Non-pigmented ciliary epithelial cell (primary cell): ENCODE measurements at regions not wholly inside any gene's neighbourhood (a gene's known extent, or its start where the extent isn't known, plus 50 kb on each side); places are given as distances from the start of the nearest gene placed in this dataset.

Experiments
- DNase-seq: peaks from one replicate; pipeline ENCODE4 v3.0.0-alpha.2; 2010; ENCODE audit warnings: low read depth

GRCh38 chr2:217525076-217525475 lies 477.7 kb downstream of the TNS1 start:
- DNase-seq = no peak

DNA sequence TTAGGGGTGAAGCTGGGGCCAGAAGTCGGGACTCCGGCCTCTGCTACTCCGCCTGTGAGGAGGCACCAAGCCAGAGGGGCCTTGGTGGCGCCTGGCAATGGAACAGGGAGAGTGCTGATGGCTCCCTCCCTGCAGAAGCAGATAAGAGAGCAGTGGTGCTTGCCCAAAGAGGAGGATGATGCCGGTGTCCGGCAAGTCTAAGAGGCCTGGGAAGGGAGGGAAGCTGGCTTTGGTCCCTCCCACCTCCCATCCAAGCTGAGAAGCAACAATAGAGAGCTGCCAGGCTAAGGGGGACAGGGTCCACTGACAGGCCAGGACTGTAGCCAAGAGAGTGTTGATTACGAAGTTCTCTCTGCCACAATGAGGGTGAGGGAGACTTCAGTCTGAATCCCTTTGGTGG lies 479.5 kb downstream of the TNS1 start:
- DNase-seq = no peak

DNA sequence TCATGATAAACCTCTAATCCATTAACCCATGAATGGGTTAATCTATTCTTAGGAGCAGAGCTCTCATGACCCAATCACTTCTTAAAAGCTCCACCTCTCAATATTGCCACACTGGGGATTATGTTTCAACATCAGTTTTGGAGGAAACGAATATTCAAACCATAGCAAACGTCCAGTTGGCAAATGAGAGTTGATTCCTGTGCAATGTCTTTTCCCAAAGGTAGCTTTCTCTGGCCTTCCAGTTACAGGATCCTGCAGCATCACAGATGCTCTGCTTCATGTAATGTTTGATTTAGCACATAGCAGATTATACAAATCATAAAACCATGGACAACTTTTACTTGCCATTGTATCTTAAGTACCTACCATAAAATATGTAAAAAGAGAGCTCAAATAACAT lies 481.0 kb downstream of the TNS1 start:
- no peak for DNase-seq

DNA sequence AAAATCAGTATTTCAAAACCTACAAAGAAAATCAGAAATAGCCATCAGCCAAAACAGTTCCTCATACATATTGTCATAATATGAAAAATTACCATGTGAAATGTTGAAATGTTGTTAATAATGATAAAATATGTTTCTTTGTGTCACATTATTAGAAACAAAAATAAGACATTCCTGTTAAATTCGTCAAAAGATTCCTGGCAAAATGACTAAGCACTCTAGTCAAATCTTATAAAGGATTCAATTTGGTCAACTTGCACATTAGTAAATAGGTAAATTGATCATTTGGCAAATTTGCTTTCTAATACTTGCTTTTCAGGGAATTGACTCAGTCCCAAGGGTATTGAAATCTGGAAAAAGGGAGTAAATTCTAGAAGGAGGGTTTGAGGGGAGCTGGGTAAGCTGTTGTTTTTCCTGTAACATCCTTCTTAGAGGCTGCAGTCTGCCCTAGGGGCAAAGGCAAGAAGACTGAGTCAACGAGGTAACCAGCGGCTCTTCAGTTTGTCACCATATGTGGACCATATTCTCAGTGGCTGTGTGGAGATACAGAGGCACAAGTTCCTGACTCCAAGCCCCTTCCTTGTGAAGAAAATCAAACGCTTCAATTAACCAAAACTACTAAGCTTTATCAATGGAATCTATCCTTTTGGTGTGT lies 482.3 kb downstream of the TNS1 start:
- no peak for DNase-seq

DNA sequence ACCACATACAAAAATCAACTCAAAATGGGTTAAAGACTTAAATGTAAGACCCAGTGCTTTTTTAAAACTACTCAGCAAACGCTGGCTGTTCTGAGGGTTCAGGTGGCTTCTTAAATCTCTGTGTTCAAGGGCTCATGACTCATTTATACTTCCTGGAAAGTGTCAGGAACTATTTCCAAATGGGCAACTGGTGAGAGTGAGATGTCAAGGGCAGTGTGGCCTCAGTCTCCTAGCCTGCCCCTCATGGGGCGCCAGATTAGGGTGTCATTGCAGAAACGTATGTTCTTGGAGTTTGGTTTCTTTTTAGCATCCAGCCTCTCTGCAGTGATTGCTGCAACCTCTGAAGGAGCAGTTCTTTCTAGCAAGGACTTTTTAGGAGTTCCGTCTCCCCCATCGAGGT lies 485.4 kb downstream of the TNS1 start:
- DNase-seq = no peak

DNA sequence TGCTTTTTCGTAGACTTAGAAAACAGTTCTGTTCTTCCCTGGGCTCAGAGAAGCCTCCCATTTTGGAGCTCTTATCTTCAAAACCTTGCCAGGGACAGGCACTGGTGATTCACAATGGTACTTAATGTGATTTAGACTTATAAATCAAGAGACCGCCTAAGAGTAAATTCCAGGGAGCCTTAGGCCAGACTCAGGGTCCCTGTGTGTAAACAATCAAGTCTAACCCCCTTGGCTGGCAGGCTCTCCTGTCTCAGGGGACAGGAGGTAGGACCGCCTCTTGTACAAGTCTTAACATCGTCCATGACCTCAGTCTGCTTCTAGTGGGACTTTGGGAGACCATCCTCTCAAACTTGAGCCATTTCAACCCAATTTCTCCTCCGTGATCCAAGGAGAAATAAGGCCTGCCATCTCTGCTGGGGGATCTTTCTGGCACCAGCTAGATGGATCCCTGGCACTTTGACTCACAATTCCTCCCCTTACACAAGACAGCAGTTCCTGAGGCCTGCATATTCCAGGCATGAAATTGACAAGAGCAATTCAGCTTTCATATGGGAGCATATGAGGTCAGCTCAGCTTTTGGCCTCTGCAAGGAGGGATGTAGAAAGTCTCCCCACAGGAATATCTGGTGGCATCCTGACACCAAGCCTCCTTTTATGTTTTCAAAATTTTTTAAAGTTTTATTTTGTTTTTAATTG lies 487.0 kb downstream of the TNS1 start:
- no peak for DNase-seq

- DNase-seq = no peak
Observed at GRCh38 chr2:217513258-217513657, 489.5 kb downstream of the TNS1 start.

DNA sequence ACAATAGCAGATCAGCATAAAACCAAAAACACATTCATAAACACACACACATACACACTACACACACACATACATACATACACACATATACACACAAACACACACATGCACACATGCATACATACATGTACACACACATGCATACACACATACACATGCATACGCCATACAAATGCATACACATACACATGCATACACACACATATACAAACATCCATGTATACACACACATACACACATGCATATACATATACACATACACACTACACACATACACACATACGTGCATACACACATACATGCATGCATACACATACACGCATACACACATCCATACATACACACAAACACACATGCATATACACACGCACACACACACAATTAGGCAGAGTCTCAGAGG lies 490.1 kb downstream of the TNS1 start:
- DNase-seq = no peak

GRCh38 chr2:217512259-217512658 lies 490.5 kb downstream of the TNS1 start:
- DNase-seq = no peak

DNA sequence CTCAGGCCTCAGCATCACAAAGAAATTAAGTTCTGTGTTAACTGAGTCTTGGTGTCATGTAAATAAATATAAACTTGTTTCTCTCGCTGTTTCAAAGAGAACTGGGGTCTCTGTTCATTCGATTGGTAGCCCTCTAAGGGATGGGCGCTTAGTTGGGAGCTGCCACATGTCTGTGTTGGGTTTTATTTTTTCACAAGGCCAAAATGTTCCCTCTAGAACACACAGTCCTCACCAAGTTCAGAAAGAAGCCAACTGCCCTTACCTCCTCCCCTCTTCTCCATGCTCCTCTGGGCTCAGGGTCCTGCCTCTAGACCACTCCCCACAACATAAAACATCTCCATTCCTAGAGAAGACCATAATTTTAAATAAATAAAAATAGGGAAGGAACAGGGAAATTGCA lies 490.9 kb downstream of the TNS1 start:
- DNase-seq = no peak

DNA sequence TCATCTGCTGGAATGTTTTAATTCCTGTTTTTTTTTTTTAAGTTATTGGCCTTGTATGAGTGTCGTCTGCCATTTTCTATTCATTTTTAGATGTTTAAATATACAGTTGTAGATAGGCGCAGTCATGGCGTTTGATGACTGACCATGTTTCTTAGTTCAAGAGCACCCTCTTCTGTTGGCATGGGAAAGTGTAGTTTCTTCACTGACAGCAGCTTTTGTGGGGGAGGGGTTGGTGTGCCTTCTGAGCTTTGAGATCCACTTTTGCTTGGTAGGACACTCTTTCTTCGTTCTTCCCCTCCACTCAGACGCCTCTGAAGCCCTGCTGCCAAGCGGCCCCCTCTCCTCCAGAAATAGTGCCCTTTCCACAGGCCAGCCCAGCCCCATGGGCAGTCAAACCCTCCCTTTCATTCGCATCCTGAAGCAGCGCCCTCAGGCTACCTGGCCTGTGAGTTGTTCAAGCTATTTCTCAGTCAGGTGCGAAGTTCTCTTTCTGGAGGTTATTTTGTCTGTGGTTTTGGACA lies 492.0 kb downstream of the TNS1 start:
- peak; percentile 78 for DNase-seq

GRCh38 chr2:217505303-217505702 lies 497.5 kb downstream of the TNS1 start:
- DNase-seq = no peak

GRCh38 chr2:217501887-217502286 lies 500.9 kb downstream of the TNS1 start:
- no peak for DNase-seq

DNA sequence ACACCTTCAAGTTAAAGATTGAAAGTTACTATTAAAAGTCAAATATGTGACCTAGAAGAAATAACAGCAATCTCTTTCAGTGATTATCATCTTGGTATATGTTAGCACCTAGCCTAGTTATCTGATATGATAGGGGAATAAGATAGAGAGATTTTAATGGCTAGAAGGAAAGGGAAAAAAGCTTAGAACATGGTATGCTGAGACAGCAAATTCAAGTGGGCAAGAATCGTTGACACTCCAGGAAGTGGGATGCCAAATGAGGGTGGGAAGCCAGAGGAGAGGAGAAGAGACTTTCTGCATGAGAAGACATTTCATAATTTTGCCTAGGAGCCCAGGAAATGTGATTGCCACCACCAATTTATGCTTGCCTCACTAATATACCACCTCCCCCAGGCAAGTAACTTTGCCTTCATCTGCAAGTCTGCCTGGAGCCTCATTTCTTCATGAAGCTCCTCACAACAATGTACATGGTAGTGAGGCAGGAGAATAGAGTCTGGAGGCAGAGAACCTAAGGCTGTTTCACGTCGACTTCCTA lies 504.9 kb downstream of the TNS1 start:
- DNase-seq = no peak

GRCh38 chr2:217494557-217494956 lies 508.2 kb downstream of the TNS1 start:
- DNase-seq = no peak

DNA sequence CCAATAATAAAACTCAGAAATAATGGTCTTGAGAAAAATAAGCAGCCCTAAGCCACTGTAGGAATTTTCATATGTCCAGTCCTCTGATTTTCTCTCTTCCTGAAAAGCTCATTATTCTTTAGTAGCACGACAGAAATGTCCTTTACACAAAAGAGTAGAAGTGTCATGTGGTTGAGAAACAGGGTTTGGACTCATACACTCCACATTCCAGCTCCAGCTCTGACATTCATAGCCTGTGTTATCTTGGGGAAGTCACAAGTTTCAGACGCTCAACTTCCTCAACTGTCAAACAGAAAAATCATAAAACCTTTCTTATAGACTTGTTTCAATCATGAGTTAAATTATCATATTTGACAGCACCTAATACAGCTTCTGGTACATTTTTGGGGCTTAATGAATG lies 511.5 kb downstream of the TNS1 start:
- DNase-seq = no peak

GRCh38 chr2:217489145-217489960 lies 513.4 kb downstream of the TNS1 start:
- DNase-seq = no peak

DNA sequence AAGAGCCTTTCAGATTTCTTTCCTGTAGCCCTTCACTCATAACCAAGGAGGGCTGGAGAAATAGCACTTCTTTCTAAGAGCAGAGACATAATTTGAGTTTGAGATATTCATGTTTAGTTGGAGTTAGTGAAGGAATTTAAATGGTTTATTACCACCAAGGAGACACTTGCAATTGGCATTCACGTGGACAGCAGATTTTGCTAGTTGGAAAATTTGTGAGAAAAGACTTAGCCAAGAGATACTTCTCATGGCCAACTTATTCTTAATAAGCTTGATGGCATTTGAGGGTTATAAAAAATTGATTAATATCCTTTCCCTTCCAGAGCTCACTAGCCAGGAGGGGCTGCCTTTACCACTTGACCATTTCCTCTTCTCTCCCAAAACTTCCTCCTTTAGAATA lies 518.7 kb downstream of the TNS1 start:
- no peak for DNase-seq

DNA sequence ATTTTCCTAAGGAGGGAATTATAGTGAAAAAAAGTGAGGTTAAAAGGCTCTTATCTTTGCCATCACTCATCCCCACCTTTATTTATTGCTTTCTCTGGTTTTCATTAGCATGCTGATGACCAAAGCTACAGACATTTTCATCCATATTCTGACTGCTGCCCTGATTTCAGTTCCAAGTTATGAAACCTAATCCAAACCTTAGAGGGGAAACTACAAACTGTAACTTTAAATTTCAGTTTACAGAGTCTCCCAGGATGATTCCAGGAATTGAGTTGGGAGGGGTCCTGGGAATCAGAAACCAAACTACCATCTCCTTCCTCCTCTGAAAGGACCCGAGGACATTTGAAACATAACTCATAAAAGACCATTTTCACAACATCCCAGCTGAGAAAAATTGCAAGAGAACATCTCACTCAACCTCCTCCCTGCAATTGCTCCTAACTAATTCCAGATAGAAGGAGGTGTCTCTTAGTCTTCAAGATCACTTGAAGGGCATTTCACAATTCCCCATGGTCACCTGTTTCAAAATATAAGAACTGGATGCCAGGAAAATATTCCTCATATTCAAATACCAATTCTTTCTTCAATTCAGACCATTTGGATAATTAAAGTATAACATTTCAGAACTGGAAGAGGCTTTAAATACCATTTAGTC lies 520.6 kb downstream of the TNS1 start:
- DNase-seq = no peak

- DNase-seq = no peak
Observed at GRCh38 chr2:217481577-217481976, 521.2 kb downstream of the TNS1 start.

DNA sequence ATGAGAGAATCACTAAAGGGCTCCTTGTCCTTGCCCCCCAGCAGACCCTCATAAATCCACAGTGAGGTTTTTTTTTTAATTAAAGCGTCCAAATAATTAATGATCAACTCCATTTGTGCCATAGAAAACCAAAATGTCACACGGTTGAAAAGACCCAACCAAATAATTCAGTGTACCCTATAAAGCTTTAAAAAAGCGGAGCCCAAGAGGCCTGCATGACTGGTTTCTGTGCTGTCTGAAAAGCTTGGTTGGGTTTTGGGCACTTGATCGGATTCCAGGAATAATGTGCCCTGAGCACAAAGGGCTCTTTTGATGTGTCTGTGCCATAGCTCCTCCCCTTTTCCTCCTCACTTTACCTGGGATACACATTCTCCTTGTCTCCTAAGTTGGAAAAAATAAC lies 523.2 kb downstream of the TNS1 start:
- DNase-seq = no peak

DNA sequence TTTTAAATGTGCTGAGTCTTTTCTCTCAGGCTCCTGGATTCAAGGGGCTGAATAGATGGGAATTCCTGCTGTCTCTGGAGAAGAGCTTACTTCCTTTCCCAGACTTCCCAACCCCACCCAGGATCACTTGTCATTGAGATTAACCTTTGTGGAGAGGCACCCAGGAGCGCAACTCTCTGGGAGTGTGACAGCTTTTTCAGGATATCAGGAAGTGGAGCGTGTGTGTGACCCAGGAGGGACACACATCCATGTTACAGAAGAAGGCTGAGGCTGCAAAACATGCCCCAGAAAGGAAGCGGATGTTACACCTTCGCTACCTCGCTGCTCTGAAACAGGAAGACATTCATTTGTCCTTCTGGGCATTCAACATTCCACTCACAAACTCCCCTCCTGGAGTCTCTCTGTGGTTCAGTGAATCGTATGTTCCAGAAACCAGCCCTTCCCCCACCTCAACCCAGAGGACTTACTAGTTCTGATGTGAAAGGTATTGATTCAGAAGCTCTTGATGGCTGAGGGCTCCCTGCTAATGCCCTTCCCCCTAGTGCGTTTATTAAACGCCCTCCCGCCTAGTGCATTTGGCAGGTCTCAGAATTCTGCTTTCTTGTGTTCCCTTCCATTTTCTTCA lies 523.9 kb downstream of the TNS1 start:
- no peak for DNase-seq
